ENCODE measurements at regions not wholly inside any gene's neighbourhood (a gene's known extent, or its start where the extent isn't known, plus 50 kb on each side); places are given as distances from the start of the nearest gene placed in this dataset.
"Not testable (repeated sequence)": the region's sequence is repeated elsewhere in the genome, so short reads cannot be mapped to it uniquely, and the experiment has no call there.

DNA sequence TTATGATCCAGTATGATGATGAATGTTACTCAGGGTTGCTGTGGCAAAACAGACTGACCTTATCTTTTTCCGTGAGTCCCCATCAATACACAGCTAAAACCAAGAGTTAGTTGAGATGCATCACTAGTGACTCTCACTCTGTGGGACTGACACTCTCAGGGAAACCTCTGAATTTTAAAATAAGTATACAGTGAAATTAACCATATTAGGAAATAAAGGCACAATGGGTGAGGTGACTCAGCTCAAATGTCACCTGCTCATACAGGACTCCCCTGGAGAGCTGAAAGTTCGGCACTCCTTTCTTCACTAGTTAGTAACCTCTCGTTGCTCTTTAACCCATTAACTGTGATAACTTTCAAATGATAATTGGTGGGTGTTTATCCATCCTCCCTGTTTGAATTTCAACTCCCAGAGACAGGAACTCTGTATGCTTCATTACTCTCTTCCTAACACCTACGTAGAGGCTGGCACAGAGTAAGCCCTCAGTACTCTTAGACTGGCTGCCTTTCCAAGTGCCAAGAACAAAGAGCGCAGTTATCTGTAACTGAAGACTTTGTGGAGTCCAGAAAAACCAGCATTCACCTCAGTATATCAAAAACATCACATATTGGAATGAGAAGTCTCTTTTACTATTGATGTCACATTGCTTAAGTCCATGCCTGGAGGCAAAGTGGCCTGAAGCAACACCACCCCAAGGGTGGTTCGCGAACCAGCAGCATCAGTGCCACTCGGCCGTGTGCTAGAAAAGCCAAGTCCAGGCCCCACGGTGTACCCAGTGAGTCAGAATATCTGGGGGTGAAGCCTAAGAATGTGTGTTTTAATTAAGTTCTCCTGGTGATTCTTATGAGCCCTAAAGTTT, 91.1 kb downstream of the NIBAN1 start:
- no peak for DNase-seq

DNA sequence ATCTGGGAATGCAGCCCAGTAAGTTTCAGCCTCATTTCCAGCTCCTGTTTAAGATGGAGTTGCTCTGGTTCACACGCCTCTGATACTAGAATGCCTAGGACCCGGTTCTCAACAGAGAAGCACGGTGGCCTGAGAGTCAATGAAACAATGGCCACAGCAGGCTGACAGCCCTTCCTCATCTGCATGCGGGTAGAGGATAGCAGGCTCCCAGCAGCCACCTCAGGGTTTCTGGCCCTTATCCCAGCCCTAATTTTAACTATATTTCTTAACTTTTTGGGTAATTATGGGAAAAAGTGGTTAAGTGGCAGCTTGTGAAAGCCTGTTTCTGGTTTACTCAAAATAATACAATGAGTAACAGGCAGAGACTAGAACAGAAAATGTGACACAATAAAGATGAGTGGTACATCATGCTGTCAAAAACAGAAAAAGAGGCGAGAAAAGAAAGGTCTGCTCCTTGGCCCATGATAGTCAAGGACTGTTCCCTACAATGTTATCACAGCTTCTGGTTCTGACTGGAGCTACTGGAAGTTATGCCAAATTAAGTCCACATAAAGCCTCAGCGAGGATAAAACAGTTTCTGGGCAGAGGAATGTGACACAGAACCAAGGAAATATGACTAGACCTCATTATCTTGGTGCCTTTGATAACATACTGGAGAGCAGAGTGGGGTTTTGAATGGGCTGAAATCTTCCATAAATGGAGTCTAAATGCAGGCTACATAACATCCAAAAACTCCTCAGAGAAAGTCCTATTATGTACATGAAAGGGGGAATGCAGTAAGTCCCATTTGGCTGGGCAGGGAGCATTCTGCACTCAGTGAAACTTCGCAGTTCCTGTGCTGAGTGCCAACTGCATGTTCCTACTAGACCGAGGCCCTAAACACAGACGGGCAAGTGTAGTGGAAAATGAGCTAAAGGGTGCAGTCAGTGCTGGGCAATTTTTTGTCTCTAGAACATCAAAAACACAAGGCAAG, 92.1 kb downstream of the NIBAN1 start:
- peak; percentile 10 for DNase-seq

DNA sequence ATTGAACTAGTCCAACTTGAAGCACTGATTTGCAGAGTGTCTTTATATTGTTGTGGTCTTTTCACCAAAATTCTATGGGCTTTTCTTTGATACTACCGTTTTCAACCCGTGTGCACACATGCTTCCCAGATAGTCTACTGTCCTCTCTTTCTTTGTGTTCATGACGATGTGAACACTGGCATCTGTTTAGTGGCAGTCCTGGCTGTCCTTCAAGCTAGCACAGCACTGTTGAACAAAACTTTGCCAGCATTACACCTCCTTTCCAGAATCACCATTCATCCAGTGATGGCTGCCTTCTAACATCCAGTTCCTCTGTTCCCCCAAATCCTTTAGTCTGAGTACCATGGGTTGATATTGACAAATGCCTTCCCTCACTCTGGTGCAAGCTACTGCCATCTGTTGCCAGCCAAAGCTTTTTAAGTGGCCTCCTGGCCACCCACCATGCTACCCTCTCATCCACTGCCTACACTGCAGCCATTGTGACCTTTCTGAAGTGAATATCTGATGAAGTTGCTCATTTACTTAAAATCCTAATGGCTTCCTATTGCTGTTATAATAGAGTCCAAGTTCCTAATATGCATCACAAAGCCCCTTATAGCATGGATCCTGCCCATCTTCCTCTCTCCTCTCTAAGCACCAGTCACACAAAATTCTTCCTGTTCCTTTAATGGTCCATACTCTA, 94.3 kb downstream of the NIBAN1 start:
- DNase-seq = no peak

DNA sequence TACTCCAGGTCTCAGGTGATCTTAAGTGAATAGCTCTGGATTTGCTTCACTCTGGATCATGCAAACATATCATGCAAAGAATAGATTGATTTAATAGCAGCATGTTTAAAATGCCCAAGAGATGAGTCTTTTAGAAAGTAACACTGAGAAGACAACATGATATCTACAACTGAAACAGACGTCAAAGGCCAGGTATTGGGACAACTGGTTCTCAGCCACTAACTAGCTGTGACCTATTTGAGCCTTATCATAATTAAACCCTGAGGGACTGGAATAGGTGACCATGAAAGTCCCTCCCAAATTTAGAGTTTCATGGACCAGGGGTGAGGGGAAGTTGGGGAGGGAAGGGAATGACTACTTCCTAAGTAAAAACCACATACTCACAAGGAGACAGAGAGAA, 95.7 kb downstream of the NIBAN1 start:
- DNase-seq = no peak

DNA sequence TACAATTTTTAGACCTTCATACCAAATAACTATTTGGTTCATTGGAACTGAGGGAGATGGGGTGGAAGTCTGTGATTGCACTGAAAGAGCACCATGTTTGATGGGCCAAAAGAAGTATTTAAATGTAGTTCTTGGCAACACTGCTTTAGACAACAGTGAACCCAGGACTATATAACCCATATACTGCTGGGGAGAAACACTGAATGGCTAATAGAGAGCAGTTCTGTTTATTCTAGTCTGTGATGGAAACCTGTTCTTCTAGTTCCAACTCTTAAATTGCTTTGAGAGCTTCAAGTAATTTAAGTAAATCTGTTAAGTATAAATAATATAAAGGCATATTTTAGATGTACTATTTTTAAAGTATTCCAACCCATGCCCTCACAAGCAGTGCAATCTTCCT, 96.3 kb downstream of the NIBAN1 start:
- no peak for DNase-seq

DNA sequence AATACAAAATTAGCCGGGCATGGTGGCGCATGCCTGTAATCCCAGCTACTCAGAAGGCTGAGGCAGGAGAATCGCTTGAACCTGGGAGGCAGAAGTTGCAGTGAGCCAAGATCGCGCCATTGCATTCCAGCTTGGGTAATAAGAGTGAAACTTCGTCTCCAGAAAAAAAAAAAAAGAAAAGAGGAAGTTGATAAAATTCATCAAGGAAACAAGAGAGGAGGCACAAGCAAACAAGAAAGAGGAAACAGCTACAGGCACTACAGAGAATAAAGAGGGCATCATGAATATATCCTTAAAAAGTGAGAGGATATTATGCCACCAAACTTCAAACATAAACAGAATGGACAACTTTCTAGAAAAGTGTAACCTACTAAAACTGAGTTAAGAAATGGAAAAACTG, 98.3 kb downstream of the NIBAN1 start:
- not testable (repeated sequence) for DNase-seq

DNA sequence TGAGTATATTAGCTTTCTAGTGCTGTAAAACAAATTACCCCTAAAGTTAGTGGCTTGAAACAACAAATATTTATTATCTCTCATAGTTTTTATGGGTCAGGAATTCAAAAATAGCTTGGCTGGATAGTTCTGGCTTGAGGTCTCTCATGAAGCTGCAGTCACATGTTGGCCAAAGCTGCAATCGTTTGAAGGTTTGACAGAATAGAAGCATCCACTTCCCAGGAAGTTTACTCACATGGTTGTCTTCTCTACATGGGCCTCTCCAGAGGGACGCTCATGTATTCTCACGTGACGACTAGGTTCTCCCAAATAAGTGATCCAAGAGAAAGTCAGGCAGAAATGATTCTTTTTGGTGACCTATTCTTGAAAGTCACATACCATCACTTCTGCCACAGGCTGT, 99.1 kb downstream of the NIBAN1 start:
- no peak for DNase-seq

DNA sequence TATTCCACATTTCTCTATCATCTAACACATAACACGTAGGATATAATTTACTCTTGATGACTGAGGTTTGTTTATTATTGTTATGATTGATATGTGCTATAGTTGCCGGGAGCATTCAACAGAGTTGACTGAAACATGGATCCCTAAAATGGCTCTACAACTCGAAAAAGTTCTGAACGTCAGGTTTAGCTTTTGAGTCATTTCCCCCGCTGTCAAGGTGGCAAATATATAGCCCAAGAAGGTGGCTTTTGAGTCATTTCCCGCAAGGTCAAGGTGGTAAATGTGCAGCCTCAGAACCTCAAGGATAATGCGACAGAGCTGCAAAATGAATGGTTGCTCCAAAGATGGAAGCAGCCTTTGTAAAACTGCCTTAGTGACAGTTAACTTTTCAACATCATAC, 104.0 kb downstream of the NIBAN1 start:
- no peak for DNase-seq

DNA sequence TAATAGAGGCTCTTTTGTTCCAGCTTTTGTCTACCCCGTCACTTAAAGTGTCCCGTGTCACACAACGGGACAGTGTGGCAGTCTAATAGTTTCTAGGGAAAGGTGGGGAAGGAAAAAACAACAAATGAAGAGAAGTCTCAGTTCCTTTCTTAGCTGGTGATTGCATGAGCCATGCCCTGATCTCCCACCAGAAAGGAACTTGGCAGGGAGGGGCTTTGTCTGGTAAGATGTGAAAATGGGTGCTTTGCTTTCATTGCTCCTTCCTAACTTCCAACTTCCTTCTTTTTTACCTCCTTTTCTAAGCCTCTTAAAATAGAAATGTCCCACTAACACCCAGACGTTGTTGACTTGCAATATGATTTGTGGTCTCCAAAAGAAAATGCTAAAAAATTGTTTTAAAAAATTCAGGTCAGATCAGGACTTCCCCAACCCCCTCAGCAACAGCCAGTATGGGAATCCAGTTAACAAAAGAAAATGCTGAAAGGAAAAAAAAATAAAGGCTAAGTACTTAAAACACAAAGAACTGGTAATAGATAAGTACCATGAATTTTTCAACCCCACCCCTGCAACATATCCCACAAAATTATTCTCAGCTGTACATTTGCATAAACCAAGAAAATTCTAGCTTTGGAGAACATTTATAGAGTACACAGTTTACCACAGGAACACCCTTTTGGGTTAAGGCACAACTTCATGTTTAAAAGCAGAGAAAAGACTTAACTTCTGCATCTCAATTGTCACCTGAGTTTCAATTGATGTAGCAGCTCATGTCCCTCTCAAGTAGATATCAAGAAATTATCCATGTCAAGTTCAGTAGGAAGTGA, 106.2 kb downstream of the NIBAN1 start:
- no peak for DNase-seq

DNA sequence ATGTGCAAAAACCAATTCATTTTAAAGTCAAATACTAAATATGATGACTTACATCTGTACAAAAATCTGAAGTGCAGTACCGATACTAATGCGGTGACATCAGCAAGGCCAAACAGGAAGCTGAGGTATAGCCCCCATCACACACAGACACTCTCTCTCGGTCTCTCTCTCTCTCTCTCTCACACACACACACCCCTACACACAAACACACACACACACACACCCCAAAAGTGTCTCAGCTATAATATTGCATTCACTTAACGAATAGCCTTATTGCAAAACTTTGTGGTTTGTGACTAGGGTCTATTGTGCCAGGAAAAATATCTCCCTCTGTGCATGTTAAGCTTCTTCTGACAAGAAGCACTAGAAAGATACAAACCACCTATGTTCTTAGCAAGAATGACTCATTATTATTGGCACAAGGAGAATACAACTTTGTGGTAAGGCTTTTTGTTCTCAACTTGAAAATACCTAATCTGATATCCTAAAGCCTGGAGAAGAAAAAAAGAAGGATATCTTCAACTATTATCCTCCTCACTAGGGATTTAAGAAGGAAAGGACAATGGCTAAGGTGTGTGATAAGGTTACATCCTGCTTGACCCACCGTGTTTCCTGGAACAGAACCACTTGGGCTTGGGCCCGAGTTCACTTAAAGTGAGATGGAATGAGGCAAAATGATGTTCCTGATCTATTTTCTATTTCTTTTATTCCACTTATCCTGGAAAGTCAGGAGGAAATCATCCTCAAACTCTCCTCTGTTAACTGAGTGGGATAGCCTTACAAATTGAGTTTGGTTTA, 107.1 kb downstream of the NIBAN1 start:
- DNase-seq = no peak

DNA sequence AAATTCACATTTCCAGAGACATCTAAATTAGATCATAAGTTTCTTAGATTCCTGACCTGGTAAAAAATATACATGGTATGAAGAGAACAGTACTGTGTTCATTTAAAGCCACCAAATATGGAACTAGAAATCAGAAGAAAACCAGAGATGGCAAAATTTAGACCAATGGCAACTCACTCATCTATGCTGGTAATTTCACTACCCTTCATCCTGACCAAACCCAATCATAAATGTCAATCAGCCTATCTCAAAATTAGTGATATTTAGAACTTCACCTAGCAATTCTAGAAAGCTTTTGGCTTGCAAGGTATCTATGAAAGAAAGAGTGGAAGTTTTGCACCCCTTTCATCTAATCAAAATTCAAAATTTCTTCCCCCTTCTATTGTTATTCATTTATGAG, 107.7 kb downstream of the NIBAN1 start:
- no peak for DNase-seq

DNA sequence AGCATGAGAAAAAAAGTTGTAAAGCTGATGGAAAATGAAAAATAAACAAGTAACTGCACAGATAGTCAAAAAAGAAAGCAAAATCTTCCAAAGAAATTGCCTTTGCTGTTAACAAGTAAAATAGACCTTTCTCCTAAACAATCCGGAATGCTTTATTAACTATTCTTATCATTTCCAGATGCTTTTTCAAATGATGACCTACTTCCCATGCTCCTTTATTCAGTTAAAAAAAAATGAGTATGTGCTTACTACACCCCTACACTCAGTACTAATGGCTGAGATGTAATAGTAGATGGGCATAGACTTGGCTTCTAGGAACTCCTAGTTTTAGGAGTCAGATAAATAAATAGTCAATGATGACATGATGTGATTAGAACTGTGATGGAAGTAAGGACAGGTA, 108.5 kb downstream of the NIBAN1 start:
- no peak for DNase-seq

DNA sequence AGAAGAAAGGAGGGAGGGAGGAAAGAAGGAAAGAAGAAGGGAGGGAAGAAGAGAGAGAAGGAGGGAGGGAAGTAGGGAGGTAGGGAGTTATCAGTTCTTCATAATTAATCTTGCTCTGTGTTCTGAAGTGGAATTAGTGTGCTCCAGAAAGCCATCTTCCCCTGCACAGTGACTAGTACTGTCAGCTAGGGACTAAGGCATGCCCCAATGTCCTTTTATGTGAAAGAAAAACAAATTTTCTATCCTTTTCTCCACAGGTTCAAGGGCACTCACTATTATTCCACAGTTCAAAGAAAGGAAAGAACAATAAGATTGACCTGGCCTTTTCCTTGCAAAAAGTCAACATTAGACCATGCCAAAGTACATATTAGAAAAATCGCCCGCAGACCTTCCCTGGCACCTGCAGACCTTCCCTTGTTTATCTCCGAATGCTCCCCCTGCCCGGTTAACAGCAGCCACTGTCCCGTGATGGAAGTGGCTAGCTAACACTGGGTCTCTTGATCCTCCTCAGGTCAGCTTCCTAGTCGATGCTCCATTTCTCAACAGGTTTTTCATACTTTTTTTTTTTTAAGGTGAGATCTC, 107.2 kb upstream of the EDEM3 start:
- DNase-seq = no peak

DNA sequence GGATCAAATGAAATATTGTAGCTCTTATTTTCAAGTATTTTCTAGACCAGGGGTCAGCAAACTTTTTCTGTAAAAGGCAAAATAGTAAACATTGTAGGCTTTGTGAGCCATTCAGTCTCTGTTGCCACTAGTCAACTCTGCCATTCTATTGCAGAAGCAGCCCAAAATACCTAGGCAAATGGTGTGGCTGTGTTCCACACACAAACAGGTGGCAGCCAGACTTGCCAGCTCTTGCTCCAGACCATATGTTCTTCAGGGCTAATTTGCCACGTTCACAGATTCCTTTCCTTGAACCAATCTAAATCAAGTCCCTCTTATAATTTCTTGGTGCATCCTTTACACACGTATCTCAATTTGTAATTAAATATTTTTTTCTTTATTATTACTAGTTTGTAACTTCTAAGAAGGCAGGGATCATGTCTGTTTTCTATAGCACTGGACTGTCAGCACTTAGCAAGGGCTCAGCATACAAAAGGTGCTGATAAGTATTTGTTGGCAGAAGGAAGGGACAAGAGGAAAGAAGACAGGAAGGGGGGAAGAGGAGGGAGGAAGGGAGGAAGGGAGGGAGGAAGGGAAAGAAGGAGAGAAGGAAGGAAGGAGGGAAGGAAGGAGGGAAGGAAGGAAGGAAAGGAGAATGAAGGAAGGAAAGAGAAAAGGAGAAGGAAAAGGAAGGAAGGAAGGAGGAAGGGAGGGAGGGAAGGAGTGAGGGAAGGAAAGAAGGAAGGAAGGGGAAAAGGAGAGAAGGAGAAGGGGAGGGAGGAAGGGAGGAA, 106.5 kb upstream of the EDEM3 start:
- DNase-seq = no peak

DNA sequence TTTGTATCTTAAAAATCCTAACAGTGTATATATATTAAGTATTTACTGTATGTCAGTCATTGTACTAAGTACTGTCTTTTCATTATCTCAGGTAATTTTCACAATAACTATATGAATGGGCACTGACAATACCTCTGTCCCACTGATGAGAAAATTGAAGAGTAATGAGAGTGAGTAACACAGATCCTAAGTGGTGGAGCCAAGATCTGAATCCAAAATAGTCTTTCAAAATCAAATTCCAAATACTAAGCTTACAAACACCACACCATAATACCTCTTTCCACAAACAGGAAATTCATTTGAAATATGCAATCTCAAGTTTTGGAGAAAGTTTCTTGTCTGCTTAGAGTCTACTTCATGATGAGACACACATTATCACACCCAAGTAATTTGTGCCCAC, 105.9 kb upstream of the EDEM3 start:
- no peak for DNase-seq

DNA sequence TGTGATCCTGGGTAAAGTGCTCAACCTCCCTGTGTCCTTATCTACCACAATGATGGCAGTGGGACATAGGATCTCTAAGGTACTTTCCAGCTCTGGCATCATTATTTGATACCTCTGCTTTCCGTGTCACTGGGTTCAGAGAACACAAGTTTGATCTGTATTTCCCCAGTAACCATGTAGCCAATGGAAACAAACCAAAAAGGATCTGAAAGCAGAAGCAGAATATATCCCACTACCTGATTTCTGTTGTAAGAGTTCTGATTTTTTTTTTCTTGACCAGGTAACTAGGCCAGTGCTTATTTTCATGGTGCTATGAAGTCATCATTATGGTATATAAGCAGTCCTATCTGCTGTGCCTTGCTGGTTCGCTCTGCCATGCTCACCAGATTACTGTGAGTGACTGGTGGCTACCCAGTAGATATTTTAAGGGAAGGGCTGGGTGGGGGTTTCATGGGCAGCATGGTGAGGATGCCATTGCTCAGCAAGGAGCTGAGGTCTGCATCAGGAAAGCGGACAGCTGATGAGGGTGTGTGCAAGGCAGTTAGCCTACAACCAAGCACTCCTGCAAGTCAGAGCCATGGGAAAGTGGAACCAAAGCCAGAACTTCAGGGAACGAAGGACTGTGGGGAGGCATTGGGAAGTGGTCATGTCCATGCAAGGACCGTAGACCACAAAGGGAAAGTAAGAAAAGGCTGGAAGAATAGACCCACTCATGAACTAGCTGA, 104.9 kb upstream of the EDEM3 start:
- no peak for DNase-seq

DNA sequence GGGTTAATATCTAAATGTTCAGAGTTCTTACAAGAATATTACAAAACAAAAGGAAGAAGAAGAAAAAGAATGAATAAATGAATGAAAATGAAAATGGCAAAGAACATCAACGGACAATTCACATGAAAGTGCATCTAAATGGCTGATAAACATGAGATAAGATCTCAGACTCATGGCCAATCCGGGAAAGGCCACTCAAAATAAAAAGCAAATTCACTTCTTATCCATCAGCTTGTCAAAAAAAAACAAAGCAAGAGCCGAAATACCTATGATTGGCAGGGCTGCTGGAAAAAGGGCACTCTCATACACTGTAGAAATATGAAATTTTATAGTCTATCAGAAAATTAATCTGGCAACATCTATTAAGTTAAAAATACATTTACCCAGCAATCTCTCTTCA, 103.6 kb upstream of the EDEM3 start:
- DNase-seq = no peak

DNA sequence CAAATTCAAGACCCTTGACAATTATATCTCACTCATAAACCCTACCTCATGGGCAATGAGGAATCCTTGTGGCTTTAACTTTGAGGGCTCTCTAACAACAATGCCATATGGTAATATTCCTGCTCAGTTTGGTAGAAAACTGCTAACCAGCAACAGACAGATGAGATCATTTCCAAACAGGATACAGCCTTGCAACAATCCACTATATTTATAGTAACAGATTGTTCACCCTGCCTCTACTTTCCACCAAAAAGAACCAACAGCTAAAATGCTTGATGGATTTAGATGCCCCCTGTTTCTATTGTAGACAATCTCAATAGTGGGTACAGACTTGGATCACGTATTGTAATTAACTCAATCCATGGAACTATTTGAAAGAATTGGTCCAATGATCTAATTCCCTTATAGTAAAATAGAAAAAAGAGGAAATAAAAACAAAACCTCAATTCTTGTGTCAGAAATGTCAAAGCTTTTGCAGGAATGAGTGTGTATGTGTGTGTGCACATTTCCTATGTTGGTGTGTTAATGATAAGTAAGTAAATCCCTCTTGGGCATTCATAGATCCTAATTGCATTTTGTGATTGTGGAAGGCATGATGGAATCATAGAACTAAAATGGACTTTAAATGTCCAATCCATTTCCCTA, 100.0 kb upstream of the EDEM3 start:
- no peak for DNase-seq

DNA sequence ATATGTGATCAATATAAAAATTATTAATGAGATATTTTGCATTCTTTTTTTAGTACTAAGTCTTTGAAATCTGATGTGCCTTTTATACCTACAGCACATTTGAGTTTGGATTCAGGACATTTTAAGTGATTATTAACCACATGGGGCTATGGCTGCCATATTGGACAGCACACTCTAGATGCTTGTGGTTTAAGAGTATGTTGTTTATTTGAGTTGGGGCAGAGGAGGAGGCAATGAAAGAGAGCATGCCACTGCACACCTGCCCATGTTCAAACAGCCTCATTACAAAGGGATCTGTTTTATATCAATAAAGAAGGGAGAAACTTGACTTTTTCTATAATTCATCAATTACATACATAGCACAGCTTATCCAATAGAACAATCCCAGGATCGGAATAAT, 99.4 kb upstream of the EDEM3 start:
- no peak for DNase-seq
